ENCODE measurements at regions not wholly inside any gene's neighbourhood (a gene's known extent, or its start where the extent isn't known, plus 50 kb on each side); places are given as distances from the start of the nearest gene placed in this dataset.

DNA sequence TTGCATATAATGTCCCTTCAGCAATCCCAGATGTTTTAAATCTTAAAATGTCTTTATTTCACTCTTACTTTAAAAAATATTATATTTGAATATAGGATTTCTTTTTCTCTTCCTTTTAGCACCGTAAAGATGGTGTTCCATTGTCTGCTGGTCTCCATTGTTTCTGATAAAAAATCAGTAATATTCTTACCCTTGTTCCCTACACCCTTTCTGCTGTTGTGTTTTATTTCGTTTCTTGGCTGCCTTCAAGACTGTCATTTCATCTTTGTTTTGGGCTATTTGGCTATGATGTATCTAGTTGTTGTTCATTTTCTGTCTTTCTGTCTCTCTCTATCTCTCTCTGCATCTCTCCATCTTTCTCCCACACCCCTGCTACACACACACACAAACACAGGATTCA lies 197.9 kb downstream of the IRX2 start:
- no peaks in the 10 kb centered on the region for H3K79me2 ChIP-seq (ENCODE audit: insufficient read depth, low read length)
- no peaks in the 10 kb centered on the region for H3K9me2 ChIP-seq (replicated peaks; ENCODE audit: insufficient read depth, low read length)
- no peaks in the 10 kb centered on the region for H3K27me3 ChIP-seq (ENCODE audit: low read length)
- TF ChIP-seq, protein P1, sequence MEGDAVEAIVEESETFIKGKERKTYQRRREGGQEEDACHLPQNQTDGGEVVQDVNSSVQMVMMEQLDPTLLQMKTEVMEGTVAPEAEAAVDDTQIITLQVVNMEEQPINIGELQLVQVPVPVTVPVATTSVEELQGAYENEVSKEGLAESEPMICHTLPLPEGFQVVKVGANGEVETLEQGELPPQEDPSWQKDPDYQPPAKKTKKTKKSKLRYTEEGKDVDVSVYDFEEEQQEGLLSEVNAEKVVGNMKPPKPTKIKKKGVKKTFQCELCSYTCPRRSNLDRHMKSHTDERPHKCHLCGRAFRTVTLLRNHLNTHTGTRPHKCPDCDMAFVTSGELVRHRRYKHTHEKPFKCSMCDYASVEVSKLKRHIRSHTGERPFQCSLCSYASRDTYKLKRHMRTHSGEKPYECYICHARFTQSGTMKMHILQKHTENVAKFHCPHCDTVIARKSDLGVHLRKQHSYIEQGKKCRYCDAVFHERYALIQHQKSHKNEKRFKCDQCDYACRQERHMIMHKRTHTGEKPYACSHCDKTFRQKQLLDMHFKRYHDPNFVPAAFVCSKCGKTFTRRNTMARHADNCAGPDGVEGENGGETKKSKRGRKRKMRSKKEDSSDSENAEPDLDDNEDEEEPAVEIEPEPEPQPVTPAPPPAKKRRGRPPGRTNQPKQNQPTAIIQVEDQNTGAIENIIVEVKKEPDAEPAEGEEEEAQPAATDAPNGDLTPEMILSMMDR (IDR thresholded peaks at IDR 0.05; ENCODE audit: insufficient read depth, low read length, poor library complexity, severe bottlenecking) = no peak
- no peak for TF ChIP-seq EZH2phosphoT487 (conservative IDR thresholded peaks at IDR 0.05; ENCODE audit: low read length)
- H3K4me2 ChIP-seq (ENCODE audit: low read depth, low read length, poor library complexity, severe bottlenecking) = no peak overlapping the region
- no peak overlapping the region for H3K27ac ChIP-seq (ENCODE audit: low read depth, low read length)
- H3K36me3 ChIP-seq (ENCODE audit: low read length) = no peaks in the 10 kb centered on the region
- H2AFZ ChIP-seq (ENCODE audit: low read depth, low read length, severe bottlenecking) = no peak overlapping the region
- peaks cover 14% of the 10 kb centered on the region; the same call in 1 of the 2 replicates for H3K9me3 ChIP-seq (ENCODE audit: insufficient read depth, low read length)
- no peak overlapping the region for H3K9ac ChIP-seq (ENCODE audit: low read length)
- H3F3A ChIP-seq (ENCODE audit: insufficient read depth) = no peaks in the 10 kb centered on the region
- no peaks in the 10 kb centered on the region for H4K20me1 ChIP-seq (ENCODE audit: low read depth, low read length)
- H3K4me3 ChIP-seq (ENCODE audit: insufficient read depth, low read length, poor library complexity, severe bottlenecking) = no peak overlapping the region

DNA sequence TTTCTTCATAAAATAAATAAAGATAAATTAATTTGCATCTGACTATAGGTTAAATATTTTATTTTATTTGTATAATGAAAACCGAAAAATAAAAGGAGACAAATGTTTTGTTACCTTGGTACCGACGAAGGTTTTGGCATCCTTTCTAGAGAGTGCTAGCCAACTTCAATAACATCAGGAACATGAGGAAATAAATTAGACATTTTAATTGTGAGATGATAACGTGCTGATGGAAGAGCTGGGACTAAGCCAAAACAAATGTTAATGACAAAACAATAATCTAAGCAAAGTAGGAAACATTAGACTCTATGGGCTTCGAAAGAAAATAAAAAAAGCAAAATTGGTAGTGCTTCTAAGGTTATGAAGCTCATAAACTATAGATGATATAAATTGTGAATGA lies 201.0 kb downstream of the IRX2 start:
- no peak overlapping the region for H3K9ac ChIP-seq (ENCODE audit: low read length)

DNA sequence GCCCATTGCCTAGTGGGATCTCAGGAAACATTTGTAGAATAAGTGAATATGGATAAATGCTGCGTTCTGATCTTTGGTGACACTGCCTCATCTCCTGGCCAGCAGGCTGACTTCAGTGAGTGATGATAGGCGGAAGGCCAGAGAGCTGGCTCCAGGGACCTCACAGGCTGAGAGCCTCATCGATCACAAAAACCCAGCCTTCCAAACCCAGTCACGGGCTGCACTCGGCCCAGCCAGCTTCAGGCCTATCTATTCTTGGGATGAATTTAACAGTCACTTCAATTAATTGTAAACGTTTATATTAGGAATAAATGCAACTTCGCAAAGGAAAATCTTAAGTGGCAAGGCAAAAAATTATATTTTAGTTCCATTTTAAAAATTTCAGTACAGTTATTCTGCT lies 201.6 kb downstream of the IRX2 start:
- H3K9me2 ChIP-seq (replicated peaks; ENCODE audit: insufficient read depth, low read length) = no peaks in the 10 kb centered on the region
- no peak overlapping the region for H3K4me3 ChIP-seq (ENCODE audit: insufficient read depth, low read length, poor library complexity, severe bottlenecking)
- H4K20me1 ChIP-seq (ENCODE audit: low read depth, low read length) = no peaks in the 10 kb centered on the region
- no peak overlapping the region for H3K4me2 ChIP-seq (ENCODE audit: low read depth, low read length, poor library complexity, severe bottlenecking)
- H3K27me3 ChIP-seq (ENCODE audit: low read length) = no peaks in the 10 kb centered on the region
- no peaks in the 10 kb centered on the region for H3F3A ChIP-seq (ENCODE audit: insufficient read depth)
- no peak overlapping the region for H2AFZ ChIP-seq (ENCODE audit: low read depth, low read length, severe bottlenecking)
- TF ChIP-seq, protein P1 (IDR thresholded peaks at IDR 0.05; ENCODE audit: insufficient read depth, low read length, poor library complexity, severe bottlenecking) = no peak
- TF ChIP-seq EZH2phosphoT487 (conservative IDR thresholded peaks at IDR 0.05; ENCODE audit: low read length) = no peak
- peaks cover 14% of the 10 kb centered on the region; the same call in 1 of the 2 replicates for H3K9me3 ChIP-seq (ENCODE audit: insufficient read depth, low read length)
- H3K27ac ChIP-seq (ENCODE audit: low read depth, low read length) = no peak overlapping the region
- no peak overlapping the region for H3K9ac ChIP-seq (ENCODE audit: low read length)
- no peaks in the 10 kb centered on the region for H3K79me2 ChIP-seq (ENCODE audit: insufficient read depth, low read length)
- no peaks in the 10 kb centered on the region for H3K36me3 ChIP-seq (ENCODE audit: low read length)

More for the DNA sequence above, 201.0 kb downstream of the IRX2 start:
- Histone ChIP-seq H3K27ac (ENCODE audit: low read depth, low read length) (no peak overlapping the region), H3K9me2 (replicated peaks; ENCODE audit: insufficient read depth, low read length) (no peaks in the 10 kb centered on the region), H3K36me3 (ENCODE audit: low read length) (no peaks in the 10 kb centered on the region), H3K4me3 (ENCODE audit: insufficient read depth, low read length, poor library complexity, severe bottlenecking) (no peak overlapping the region), H3K79me2 (ENCODE audit: insufficient read depth, low read length) (no peaks in the 10 kb centered on the region), H3F3A (ENCODE audit: insufficient read depth) (no peaks in the 10 kb centered on the region), H3K4me2 (ENCODE audit: low read depth, low read length, poor library complexity, severe bottlenecking) (no peak overlapping the region), H2AFZ (ENCODE audit: low read depth, low read length, severe bottlenecking) (no peak overlapping the region), H3K9me3 (ENCODE audit: insufficient read depth, low read length) (peaks cover 14% of the 10 kb centered on the region; the same call in 1 of the 2 replicates), H3K27me3 (ENCODE audit: low read length) (no peaks in the 10 kb centered on the region), H4K20me1 (ENCODE audit: low read depth, low read length) (no peaks in the 10 kb centered on the region)
- TF ChIP-seq EZH2phosphoT487 (conservative IDR thresholded peaks at IDR 0.05; ENCODE audit: low read length) = no peak
- TF ChIP-seq, protein P1 (IDR thresholded peaks at IDR 0.05; ENCODE audit: insufficient read depth, low read length, poor library complexity, severe bottlenecking) = no peak
